Activated gamma-delta T cell (primary cell): ENCODE measurements at regions not wholly inside any gene's neighbourhood (a gene's known extent, or its start where the extent isn't known, plus 50 kb on each side); places are given as distances from the start of the nearest gene placed in this dataset.
"Not testable (repeated sequence)": the region's sequence is repeated elsewhere in the genome, so short reads cannot be mapped to it uniquely, and the experiment has no call there.

Experiments
- DNase-seq: peaks from one replicate; lab custom pipeline; 2025; lab: John Stamatoyannopoulos, UW

- DNase-seq, result no peak
Measured at GRCh38 chr4:29304595-29304994, 1415.6 kb upstream of the PCDH7 start.

GRCh38 chr4:29307256-29307655 lies 1412.9 kb upstream of the PCDH7 start:
- DNase-seq, result no peak

- DNase-seq, result no peak
Measured at GRCh38 chr4:29307755-29308154, 1412.4 kb upstream of the PCDH7 start.

- no peak for DNase-seq
Measured at GRCh38 chr4:29309050-29309449, 1411.1 kb upstream of the PCDH7 start.

- no peak for DNase-seq
Measured at GRCh38 chr4:29310252-29310651, 1409.9 kb upstream of the PCDH7 start.

- no peak for DNase-seq
Measured at GRCh38 chr4:29311247-29311646, 1408.9 kb upstream of the PCDH7 start.

GRCh38 chr4:29319663-29320340 lies 1400.4 kb upstream of the PCDH7 start:
- DNase-seq, result no peak

- no peak for DNase-seq
Measured at GRCh38 chr4:29320947-29321620, 1399.1 kb upstream of the PCDH7 start.

- no peak for DNase-seq
Measured at GRCh38 chr4:29326004-29326403, 1394.2 kb upstream of the PCDH7 start.

- no peak for DNase-seq
Measured at GRCh38 chr4:29326816-29327215, 1393.4 kb upstream of the PCDH7 start.

- DNase-seq, result no peak
Measured at GRCh38 chr4:29336861-29337260, 1383.3 kb upstream of the PCDH7 start.

GRCh38 chr4:29372971-29373370 lies 1347.2 kb upstream of the PCDH7 start:
- DNase-seq, result no peak

GRCh38 chr4:29375716-29376115 lies 1344.5 kb upstream of the PCDH7 start:
- no peak for DNase-seq

GRCh38 chr4:29378237-29378636 lies 1341.9 kb upstream of the PCDH7 start:
- DNase-seq, result not testable (repeated sequence)

- no peak for DNase-seq
Measured at GRCh38 chr4:29390921-29391320, 1329.2 kb upstream of the PCDH7 start.

- no peak for DNase-seq
Measured at GRCh38 chr4:29405116-29405515, 1315.1 kb upstream of the PCDH7 start.

GRCh38 chr4:29415771-29416170 lies 1304.4 kb upstream of the PCDH7 start:
- DNase-seq, result no peak

GRCh38 chr4:29423836-29424721 lies 1296.1 kb upstream of the PCDH7 start:
- DNase-seq, result no peak

- no peak for DNase-seq
Measured at GRCh38 chr4:29453303-29453820, 1266.8 kb upstream of the PCDH7 start.

- DNase-seq, result no peak
Measured at GRCh38 chr4:29459926-29460325, 1260.2 kb upstream of the PCDH7 start.

GRCh38 chr4:29467044-29467717 lies 1253.0 kb upstream of the PCDH7 start:
- no peak for DNase-seq
